GM06990 (cell line): ENCODE measurements at regions not wholly inside any gene's neighbourhood (a gene's known extent, or its start where the extent isn't known, plus 50 kb on each side); places are given as distances from the start of the nearest gene placed in this dataset.

ENCODE experiments used
- DNase-seq: peaks from one replicate; pipeline ENCODE4 v3.0.0-alpha.2; 2011; ENCODE audit not compliant: insufficient read length; ENCODE audit errors: extremely low read depth
- H3K27me3 ChIP-seq: replicated peaks from 2 replicates; pipeline ENCODE4 v1.6.0; 2011; ENCODE audit warnings: low read length; ENCODE audit not compliant: control insufficient read depth, insufficient read depth
- H3K36me3 ChIP-seq: 2 replicates; pipeline ENCODE4 v1.5.1; 2011; ENCODE audit warnings: low read length; ENCODE audit not compliant: control insufficient read depth, insufficient read depth
- H3K4me3 ChIP-seq: replicated peaks from 2 replicates; pipeline ENCODE4 v1.5.1; 2011; ENCODE audit warnings: low read depth, mild to moderate bottlenecking, control low read depth, low read length
- TF ChIP-seq, protein P1 (sequence below): IDR thresholded peaks from 2 replicates; pipeline ENCODE4 v1.5.1; 2011; ENCODE audit warnings: low read length, control low read depth, mild to moderate bottlenecking, inconsistent platforms; ENCODE audit not compliant: insufficient read depth, poor library complexity, severe bottlenecking

GRCh38 chr1:114229368-114229767, 75.7 kb upstream of the SYT6 start:
- no peak for DNase-seq
- TF ChIP-seq, protein P1, sequence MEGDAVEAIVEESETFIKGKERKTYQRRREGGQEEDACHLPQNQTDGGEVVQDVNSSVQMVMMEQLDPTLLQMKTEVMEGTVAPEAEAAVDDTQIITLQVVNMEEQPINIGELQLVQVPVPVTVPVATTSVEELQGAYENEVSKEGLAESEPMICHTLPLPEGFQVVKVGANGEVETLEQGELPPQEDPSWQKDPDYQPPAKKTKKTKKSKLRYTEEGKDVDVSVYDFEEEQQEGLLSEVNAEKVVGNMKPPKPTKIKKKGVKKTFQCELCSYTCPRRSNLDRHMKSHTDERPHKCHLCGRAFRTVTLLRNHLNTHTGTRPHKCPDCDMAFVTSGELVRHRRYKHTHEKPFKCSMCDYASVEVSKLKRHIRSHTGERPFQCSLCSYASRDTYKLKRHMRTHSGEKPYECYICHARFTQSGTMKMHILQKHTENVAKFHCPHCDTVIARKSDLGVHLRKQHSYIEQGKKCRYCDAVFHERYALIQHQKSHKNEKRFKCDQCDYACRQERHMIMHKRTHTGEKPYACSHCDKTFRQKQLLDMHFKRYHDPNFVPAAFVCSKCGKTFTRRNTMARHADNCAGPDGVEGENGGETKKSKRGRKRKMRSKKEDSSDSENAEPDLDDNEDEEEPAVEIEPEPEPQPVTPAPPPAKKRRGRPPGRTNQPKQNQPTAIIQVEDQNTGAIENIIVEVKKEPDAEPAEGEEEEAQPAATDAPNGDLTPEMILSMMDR: no peak
- H3K4me3 ChIP-seq: no peak overlapping the region
- no peaks in the 10 kb centered on the region for H3K36me3 ChIP-seq
- no peaks in the 10 kb centered on the region; the same call in 1 of the 2 replicates for H3K27me3 ChIP-seq

- Histone ChIP-seq H3K27me3 (no peaks in the 10 kb centered on the region), H3K4me3 (no peak overlapping the region), H3K36me3 (no peaks in the 10 kb centered on the region)
- TF ChIP-seq, protein P1: no peak
- no peak for DNase-seq
Observed at GRCh38 chr1:114227059-114227458, 73.4 kb upstream of the SYT6 start.

DNA sequence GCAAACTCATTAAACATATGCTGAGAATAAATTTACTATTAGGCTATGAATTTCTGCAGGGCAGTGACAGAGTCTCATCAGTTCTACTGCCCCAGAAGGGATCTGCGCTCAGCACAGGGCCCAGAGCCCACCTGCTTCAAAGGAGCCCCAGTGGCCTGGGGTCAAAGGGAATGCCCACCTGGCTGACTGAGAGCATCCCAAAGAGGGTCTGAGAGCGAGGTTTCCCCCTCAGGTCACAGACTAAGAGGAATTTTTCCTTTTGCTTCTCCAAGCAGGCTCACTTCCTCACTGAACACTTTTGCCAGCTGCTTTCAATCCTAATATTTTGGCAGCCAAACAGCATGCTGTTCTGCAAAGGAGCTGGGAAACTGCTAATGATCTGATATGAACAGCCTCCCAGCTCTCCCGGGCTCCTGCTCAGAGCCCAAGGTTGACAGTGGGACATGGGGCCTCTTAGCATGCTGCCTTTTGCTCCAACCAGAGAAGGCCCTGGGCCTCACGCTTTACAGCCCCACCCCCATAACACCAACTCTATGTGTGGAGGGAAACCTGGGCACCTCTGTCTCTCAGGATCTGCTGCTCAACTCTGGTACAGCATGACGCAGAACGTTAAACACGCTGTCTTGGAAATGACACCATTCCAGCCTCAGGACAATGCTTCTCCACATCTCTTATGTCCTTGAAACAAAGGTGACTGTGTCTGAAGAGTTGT, 70.7 kb upstream of the SYT6 start:
- Histone ChIP-seq H3K27me3 (no peaks in the 10 kb centered on the region), H3K4me3 (no peak overlapping the region), H3K36me3 (no peaks in the 10 kb centered on the region)
- no peak for DNase-seq
- TF ChIP-seq, protein P1: no peak

DNA sequence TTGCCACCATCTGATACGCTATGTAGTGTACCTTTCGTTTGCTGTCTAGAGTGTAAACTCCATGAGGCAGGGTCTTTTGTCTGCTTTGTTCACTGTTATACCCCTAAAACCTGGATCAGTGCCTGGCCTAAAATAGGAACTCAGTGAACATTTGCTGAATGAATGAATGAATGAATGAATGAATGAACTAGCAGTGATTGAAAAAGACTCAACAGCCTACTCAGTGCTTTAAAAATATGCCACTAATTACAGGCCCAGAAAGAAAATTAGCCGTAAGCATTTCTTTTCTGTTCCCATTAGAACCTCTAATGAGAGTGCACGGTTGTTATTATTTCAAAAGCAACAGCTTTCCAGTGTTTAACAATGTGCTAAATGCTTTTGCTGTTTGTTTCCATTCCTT, 69.3 kb upstream of the SYT6 start:
- no peak for DNase-seq
- no peak overlapping the region for H3K4me3 ChIP-seq
- TF ChIP-seq, protein P1: no peak

GRCh38 chr1:114219172-114219868, 65.7 kb upstream of the SYT6 start:
- Histone ChIP-seq H3K27me3 (no peaks in the 10 kb centered on the region; the same call in 1 of the 2 replicates), H3K36me3 (no peaks in the 10 kb centered on the region), H3K4me3 (no peak overlapping the region)
- TF ChIP-seq, protein P1: no peak
- no peak for DNase-seq

More for the DNA sequence above, 69.3 kb upstream of the SYT6 start:
- no peaks in the 10 kb centered on the region for H3K27me3 ChIP-seq
- H3K36me3 ChIP-seq: no peaks in the 10 kb centered on the region
